ENCODE measurements at regions not wholly inside any gene's neighbourhood (a gene's known extent, or its start where the extent isn't known, plus 50 kb on each side); places are given as distances from the start of the nearest gene placed in this dataset.

DNA sequence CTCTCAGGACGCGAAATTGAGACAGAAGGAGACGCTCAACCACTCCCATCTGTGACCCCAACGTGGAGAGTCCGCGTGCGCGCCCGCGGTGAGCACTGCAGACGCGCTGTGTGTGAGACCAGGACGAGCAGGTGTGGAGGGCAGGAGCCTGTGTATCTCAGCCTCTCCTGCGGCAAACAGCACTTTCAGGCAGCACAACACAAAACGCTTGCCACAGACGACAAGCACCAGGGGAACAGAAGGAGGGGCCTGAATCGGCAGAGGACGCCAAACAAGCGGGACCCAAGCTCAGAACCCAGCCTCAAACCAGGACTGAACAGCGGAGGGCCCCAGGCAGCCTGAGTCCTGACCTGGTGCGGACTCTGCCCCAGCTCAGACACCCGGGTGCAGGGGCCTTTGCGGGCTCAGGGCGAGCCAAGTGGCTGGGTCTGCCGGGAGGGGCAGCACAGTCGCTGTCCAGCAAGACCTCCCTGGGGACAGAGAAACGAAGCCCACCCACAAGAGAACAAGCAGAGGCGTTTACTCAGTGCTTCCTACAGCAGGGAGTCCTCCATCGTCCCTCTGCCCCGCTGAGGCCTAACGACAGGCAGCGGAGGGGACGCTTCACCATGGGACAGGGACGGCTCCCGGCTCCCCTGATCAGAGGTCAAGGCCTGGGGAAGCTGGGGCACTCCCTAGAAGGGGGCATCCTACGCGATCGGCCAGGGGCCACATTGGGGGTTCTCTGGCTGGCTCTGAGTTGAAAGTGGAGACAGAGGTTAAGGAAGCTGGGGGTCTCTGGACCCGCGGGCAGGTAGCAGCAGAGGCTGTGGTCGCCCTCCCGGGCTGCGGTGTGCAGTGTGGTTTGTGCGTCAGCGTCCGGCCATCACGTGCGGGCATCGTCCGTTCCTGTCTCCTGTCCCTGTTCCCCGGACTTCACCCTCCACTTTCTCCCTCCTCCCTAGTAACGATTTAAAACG is 560.8 kb downstream of the BRD1 start:
- no peak for DNase-seq

DNA sequence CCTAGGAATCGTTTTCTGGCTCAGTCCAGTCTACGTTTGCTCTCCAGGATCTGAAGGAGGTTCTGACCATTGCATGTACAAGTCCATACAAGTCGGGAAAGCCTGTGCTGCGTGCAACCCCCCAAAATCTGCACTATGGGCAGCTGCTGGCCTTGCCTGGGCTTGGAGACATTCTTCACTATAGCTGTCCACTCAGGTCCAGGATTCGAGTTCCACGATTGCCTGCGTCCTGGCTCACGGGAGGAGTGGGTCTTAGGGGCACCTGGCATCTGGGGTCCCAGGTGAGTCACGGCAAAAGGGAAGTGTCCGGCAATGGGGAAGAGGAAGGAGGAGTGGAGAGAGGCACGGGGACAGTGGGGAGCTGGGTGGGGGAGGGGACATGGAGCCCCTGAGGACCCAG is 563.0 kb downstream of the BRD1 start:
- no peak for DNase-seq

DNA sequence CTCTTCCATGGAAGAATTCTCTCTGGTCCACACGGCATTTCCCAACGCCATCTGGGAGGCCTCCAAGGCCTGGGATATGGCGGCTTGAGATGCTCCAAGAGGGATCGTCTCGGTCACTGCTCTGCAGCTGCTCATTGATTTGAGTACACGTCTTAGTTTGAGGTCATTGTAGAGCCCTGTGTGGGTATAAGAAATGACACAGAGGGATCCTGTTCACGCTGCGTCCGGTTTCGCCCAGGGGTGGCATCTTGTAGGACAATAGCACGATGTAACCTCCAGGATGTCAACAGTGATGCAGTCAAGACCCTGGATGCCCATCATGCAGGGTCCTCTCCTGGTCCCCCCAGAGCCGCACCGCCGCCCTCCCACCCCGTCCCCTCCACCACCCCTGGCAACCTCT is 564.6 kb downstream of the BRD1 start:
- no peak for DNase-seq

DNA sequence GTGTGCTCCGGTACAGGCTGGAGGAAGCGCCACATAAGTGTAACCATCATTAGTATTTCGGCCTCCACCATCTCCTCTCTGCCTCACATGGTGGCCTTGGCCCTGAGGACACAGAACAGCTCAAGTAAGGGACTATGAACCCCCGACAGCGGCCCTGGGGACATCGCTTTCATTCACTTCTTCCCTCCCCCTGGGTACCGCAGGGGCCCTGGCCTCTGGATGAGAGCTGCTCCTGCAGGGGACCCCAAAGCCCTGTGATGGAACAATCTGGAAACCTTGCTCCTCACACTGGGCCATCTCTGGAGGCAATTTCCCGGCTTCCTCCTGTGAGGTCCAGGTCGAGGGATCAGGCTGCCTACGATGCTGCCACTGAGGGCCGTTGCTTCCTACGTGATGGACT is 565.5 kb downstream of the BRD1 start:
- DNase-seq, result no peak

DNA sequence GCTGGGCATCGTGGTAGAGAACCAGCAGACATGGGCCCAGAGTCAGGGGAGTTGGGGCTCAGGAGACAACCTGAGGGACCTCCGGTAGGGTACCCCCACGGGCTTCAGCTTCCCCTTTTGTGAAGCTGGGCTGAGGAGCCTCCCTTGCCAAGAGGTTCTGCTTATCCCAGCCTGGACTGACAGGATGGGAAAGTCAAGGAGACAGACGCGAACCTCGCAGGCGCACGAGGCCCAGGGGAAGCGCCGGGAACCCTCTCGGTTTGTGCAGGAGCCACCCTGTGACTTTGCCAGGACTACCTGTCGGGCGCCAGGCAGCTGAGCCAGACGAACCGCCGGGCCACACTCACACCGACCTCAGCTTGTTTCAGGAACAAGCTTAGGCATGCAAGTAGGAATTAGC is 566.1 kb downstream of the BRD1 start:
- no peak for DNase-seq

DNA sequence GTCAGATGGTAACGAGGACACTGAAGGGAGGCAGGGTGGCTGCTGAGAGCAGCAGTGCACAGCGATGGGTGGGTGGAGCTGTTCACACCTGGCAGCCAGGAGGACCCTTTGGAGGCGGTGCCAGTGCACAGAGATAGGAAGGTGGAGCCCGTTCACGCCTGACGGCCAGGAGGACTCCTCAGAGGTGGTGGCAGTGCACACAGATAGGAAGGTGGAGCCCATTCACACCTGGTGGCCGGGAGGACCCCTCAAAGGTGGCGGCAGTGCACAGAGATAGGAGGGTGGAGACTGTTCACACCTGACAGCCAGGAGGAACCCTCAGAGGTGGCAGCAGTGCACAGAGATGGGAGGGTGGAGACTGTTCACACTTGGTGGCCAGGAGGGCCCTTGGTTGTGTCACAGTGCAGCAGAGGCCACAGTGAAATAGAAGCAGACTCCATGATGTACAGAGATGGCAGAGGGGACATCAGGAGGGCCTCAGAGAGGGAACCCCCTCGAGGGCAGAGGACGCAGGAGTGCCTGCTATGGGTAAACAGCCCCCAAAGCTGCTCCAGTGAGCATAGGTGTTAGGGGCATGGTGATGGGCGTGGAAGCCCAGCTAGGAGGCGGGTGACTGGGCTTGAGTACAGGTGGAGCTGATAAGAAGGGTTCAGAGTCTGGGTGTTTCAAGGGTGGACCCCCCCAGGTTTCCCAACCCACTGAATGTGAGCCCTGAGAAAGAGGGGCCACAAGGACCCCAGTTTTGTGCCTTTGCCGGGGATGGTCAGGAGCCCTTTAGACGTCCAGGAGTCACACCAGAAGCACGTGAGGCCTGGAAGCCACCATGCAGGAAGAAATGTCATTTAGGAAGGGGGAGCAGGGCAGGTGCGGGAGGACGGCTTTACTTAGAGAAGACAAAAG is 566.7 kb downstream of the BRD1 start:
- DNase-seq, result no peak

DNA sequence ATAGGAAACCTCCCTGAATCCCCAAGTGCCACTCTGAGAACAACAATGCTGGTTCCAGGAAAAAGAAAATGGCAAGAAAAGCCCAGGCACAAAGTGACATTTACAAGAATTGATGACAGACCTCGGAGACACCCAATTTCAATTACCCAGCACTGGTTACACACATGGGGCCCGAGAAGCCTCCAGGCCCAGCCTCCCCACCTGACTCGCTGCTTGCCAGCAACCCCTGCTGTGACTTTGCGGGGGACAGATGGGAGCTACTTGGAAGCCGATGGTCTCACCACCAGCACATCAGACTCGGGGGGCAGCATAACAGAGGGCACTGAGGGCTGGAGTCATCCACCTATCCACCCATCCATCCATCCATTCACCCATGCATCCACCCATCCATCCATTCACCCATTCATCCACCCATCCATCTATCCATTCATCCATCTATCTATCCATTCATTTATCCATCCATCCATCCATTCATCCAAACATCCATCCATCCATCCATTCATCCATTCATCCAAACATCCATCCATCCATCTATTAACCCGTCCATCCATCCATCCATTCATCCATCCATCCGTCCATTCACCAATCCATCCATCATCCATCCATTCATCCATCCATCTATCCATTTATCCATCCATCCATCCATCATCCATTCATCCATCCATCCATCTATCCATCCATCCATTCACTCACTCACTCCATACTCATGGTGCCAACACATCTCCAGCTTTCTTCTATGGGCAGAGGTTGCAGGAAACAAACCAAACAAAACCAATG is 567.6 kb downstream of the BRD1 start:
- no peak for DNase-seq

DNA sequence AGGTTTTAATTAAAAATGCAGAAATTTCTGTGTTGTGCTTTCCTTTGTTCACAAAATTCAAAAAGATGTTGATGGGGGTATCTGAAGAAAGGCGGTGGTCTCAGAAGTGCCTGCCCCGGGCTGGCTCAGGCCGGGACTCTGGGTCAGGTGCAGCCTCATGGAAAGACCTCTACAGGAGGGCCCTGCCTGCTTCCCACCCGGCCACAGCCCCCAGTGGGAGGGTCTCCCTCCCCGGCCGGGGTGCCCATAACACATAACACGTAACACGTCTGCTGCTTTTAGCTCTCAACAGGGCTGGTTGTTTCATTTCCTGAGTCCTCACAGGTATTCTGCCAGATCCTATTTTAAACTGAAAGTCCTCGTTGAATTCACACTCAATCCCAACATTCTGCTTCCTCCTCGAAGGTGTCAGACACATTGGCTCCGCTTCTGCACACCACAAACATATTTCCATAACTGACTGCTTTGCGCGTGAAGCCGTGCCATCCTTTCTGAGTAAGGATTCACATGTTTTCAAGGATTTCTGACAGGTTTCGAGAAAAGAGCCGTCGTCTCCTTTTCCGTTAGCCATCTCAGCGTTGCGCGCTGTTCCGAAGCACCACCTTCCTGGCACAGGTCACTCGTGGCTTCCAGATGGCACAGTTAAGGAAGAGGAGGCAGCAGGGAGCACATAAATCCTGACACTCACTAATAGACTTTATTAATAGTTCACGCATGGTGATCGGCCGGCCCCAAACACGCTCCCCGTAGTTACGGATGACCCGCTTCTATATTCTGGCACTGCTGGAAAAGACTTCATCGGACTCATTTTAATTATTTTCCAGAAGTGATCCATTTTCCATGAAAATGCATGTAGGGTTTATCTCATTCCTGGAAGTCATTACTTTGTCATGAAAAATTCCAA is 569.3 kb downstream of the BRD1 start:
- no peak for DNase-seq

DNA sequence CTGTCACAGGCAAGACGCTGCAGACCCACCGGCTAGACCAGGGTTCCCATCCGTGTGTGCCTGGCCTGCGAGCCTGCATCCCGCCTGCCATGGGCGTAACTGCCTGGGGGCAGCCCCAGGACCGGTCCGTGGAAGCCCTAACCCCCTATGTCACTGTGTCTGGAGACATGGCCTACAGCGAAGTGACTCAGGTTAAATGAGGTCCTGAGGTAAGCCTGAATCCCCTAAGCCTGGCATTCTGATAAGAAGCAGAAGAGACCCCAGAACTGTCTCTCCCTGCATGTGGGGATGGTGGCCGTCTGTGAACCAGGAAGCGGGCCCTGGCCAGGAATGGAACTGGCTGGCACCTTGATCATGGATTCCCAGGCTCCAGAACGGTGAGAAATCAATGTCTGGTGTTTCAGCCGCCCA is 570.1 kb downstream of the BRD1 start:
- no peak for DNase-seq

DNA sequence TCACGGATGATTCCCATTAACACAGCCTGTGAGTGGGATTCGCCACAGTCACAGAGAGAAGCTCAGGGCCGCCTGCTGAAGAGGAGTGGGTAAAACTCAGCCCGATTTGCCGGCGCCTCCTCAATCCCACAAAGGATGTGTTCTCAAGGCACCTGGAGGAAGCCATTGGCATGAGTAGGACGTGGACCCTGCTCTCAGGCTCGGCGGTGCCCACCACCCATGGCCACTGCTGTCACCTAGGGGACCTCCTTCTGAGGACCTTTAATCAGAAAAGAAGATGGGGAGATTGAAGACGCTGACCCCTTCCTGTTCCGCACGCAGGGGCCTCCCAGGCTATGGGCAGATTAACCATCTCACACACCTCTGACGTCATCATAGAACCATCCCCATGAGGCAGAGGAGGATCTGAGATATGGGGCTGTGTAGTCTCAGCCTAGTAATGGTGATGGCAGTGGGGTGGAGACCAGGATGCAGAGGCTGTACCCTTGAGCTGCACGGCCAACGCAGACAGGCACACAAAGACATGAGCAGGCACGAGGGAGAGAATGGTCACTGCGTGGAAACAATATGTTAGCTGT is 571.8 kb downstream of the BRD1 start:
- no peak for DNase-seq

DNA sequence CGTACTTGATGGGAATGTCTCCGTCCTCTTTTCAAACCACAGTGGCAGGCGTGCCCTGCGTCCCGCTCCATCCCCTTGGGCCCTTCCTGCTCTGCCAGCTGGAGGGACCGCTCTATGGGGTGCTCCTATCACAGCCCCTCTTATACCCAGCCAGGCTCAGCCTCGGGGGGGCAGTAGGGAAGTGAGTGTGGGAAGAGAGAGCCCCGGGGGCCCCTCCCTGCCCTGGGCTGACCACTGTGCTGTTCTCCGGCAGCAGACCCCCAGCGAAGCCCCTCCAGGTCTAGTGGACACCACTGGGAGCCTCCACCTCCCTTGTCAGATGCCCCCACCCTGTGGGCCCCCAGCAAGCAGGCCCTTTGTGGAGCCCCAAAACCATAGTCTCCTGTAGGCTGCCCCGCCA is 572.5 kb downstream of the BRD1 start:
- no peak for DNase-seq

DNA sequence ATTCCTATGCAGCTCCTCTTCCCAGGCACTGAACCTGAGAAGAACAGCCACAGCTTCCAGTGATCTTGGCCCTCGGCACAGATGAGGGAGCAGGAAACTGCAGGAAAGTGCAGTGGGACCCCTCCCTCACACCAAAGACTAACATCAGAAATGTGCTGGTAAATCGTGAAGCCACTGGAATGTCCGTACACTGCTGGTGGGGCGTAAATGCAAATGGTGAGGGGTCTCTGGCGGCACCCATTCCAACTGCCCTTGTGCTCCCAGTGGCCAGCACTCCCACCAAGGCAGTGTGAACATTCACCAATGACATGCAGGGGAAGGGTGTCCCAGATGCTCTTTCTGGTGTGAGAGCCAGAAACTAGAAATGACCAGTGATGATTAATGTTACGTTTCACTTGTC is 574.0 kb downstream of the BRD1 start:
- no peak for DNase-seq

DNA sequence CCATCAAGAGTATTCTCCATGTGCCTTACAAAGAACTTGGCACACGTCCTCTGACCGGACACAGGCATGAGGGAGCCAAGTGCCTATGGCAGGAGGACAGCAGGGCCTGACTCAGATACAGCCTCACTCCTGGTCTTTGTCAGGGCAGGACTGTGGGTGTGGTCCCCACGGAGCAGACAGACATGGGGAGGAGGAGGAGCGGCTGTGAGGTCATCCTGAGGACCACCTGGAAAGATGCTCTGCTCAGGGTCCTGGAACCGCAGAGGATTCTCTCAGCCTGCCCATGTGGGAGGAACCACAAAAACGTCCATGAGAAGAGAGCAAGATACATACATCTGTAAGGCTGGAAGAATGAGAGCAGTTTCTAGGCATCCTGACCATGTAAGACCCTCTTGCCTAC is 576.3 kb downstream of the BRD1 start:
- no peak for DNase-seq

DNA sequence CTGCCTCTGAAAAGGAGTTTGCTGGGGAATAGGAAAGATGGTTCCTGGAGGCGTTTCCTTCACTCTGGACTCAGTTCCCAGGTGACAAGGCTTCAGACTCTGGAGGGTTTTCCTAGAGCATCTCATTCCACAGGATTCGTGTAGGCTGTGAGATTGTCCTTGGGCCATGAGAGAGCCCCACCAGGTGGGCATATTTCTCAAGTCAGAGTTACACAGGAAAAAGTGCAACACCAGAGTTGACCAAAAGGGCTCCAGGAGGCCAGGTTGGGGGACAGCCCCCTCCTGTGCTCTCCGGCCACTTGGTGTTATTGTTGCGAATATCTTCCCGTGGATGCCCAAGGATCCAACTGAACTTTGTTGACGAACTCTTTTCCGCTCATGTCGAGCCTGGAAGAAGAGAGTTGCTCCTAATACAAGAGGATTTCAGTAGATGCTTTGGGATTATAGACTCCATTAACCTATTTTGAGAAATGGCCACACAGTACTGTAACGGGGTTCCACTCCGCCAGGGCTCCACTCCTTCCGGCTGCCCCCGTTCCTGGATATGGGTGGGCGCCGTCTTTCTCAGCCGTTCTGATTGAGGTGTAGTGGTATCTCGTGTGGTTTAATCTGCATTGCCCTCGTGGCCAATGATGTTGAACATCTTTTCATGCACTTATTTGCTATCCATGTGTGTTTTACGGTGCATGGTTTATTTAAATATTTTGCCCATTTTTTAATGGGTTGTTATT is 580.3 kb downstream of the BRD1 start:
- no peak for DNase-seq

DNA sequence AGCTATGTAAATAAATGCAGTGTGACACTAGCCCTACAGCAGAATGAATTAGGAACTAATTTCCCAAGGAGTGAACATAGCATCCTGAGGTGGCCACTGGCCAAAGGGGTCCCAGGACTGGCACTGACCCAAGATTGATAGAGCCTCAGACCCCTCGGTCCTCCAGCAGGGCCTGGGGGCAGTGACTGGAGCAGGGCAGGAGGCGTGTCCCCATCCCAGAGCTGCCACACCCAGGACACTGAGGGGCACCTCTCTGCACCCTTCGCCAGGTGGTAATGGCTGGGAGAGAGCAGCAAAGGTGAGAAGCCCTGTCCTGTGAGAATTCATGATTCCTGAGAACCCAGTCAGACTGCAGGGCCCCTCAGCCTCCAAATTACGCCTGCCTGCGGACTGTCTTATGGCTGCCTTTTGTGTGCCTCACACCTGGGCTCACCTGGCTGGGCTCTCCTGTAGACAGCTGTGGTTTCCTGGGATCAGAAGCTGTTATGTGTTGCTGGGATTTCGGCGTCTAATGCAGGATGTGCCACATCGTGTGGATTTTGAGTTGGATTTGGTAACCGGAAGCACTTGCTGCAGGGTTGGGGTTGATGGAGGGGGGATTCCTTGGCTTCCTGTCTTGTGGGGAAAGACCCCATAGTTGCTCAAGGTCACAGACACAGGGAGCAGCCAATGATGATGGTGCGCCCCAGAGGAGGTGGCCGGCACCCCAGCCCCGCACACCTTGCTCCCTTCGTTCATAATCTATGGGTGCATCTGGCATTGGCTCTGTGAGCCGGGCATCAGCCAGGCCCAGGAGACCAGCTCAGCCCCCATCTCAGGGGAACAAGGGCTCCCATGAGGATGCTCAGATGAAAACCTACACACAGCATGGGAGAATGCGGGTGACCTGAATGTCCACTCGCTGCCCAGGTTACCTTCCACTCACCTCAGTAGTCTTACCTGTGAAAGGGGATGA is 582.9 kb downstream of the BRD1 start:
- DNase-seq, result no peak

DNA sequence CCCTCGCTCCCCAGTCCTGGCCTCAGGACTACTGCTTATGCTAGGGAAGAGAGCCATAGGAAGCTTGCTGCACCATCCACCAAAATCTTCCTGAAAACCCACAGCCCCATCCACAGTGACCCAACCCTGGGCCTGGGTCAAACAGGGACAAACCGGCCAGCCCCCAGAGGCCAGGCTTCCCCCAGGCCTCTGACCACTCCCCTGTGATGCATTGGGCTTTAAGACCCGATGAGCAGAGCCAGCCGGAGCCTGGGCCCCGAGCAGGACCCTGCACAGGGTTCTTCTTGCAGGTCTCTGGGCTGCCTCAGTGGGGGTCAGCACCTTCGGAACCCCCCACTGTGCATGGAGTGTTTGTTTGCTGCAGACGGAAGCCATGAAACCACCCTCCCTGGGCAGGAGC is 583.7 kb downstream of the BRD1 start:
- no peak for DNase-seq

DNA sequence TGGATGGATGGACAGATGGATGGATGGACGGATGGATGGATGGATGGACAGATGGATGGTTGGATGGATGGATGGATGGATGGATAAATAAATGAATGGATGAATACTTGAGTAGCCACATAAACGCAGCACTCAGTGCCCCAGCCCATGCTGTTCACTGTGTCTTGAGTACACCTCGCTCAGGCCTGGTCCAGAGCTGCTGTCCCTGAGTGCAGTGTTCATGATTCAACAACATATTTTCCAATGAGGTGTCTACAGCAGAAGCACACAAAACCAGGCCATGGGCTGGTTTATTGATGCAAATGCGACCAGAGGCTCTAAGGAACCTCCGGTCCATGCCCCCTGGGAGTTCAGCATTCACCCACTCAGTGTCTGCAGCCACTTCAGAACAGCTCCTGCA is 584.3 kb downstream of the BRD1 start:
- DNase-seq, result no peak

DNA sequence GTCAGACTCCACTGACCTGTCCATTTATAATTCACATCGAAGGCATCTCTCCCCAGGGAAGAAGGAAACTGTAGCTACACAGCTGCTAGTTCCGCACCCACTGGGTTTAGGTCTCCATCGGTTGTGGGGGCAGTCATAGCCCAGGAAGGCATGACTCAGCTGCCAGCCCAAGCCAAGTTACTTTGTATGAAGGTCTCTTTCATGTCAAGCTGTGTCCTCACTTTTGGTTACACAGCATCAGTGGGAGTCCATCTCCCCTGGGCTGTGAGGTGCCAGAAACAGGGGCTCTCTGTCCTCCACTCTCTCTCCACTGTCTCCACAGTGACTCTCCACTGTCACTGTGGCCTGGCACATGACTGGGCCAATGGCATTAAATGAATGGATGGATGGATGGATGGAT is 585.2 kb downstream of the BRD1 start:
- DNase-seq, result no peak

DNA sequence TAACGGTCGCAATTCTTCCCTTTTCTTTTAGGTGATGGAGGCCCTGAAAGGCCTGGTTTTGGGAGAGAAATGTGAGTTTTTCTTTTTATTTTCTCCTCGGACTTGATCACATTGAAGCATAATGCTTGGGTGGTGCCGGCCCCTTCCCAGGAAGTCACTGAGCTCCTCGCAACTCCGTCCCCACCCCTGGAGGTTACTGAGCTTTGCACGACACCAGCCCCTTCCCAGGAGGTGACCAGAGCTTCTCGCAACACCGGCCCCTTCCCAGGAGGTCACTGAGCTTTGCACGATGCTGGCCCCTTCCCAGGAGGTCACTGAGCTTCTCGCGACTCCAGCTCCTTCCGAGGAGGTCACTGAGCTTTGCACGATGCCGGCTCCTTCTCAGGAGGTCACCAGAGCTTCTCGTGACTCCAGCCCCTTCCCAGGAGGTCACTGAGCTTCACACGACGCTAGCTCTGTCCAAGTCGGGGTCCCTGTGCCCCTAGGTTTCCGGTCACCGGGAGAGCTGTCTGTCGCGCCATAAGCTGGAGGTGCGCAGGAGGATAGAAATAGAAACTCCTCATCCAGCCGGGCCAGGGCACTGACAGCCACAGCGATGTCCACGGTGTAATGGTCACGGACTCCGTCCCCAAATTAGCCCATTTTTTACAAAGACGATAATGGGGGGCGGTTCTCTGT is 586.4 kb downstream of the BRD1 start:
- DNase-seq, result no peak
